ENCODE measurements at regions not wholly inside any gene's neighbourhood (a gene's known extent, or its start where the extent isn't known, plus 50 kb on each side); places are given as distances from the start of the nearest gene placed in this dataset.

DNA sequence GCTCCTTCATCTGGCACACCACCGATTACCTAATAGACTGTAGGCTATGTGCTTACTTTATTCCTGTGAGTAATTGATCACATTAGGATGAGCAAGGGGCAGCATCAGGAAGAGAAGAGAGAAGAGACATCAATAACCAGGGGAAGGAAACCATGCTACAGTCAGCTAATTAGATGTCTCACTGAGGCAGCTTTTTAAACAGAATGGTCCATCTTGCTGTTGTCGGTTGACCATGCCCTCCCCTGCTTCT lies 278.4 kb downstream of the RPLP1 start:
- TF ChIP-seq, protein P1, sequence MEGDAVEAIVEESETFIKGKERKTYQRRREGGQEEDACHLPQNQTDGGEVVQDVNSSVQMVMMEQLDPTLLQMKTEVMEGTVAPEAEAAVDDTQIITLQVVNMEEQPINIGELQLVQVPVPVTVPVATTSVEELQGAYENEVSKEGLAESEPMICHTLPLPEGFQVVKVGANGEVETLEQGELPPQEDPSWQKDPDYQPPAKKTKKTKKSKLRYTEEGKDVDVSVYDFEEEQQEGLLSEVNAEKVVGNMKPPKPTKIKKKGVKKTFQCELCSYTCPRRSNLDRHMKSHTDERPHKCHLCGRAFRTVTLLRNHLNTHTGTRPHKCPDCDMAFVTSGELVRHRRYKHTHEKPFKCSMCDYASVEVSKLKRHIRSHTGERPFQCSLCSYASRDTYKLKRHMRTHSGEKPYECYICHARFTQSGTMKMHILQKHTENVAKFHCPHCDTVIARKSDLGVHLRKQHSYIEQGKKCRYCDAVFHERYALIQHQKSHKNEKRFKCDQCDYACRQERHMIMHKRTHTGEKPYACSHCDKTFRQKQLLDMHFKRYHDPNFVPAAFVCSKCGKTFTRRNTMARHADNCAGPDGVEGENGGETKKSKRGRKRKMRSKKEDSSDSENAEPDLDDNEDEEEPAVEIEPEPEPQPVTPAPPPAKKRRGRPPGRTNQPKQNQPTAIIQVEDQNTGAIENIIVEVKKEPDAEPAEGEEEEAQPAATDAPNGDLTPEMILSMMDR (IDR thresholded peaks at IDR 0.05) = no peak
- TF ChIP-seq POLR2AphosphoS5 (IDR thresholded peaks at IDR 0.05) (no peak), POLR2A (IDR thresholded peaks at IDR 0.05) (no peak)
- intact Hi-C loops (cut with DNase I; ENCODE audit: low total_unique reads) = no loop called here
- H3K4me1 ChIP-seq = no peaks in the 10 kb centered on the region

DNA sequence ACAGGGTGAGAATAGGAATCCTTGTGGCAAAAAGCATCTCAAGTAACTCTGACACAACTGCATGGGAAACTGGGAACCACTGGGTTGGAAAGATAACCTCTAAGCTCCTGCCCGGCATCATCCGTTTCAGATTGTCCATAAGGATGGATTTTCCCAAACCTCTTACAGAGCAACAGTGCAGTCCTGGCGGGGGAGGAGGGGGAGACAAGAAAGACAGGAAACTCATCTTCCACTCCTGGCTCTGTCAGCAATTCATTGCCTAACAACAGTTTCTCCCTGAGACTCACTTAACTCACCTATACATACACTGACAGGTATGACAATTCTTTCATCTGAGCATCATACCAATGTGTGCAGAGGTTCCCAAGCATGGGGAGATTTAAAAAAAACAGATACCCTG lies 279.0 kb downstream of the RPLP1 start:
- no peak for DNase-seq (ENCODE audit: low spot score in 2 of 2)
- Histone ChIP-seq H3K4me3 (no peak overlapping the region), H3K9me3 (no peaks in the 10 kb centered on the region), H3K4me1 (no peaks in the 10 kb centered on the region), H3K27me3 (no peaks in the 10 kb centered on the region), H3K27ac (no peak overlapping the region), H3K36me3 (no peaks in the 10 kb centered on the region)
- intact Hi-C loops (cut with DNase I; ENCODE audit: low total_unique reads) = no loop called here
- TF ChIP-seq POLR2AphosphoS5 (IDR thresholded peaks at IDR 0.05) (no peak), POLR2A (IDR thresholded peaks at IDR 0.05) (no peak)
- TF ChIP-seq, protein P1 (IDR thresholded peaks at IDR 0.05) = no peak

More for the DNA sequence above, 278.4 kb downstream of the RPLP1 start:
- Histone ChIP-seq H3K4me3 (no peak overlapping the region), H3K27ac (no peak overlapping the region), H3K27me3 (no peaks in the 10 kb centered on the region), H3K36me3 (no peaks in the 10 kb centered on the region), H3K9me3 (no peaks in the 10 kb centered on the region)
- DNase-seq (ENCODE audit: low spot score in 2 of 2) = no peak

DNA sequence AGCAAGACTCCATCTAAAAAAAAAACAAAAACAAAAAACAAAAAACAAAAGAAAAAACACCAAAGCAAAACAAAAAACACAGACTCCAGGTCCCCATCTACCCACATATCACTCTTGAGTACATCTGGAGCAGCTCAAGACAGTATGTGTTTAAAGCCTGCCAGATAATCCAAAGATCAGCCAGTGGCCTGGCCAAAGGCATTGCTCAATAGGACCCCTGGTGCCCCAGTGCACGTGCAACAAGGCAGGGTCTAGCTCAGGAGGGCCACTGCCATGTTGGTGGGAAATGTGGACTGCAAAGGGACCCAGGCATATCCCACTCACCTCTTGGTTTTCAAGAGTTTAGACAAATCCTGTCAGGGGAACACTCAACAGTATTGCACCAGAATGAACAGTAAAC lies 279.5 kb downstream of the RPLP1 start:
- H3K27me3 ChIP-seq = no peaks in the 10 kb centered on the region
- no peaks in the 10 kb centered on the region for H3K4me1 ChIP-seq
- H3K4me3 ChIP-seq = no peak overlapping the region
- H3K27ac ChIP-seq = no peak overlapping the region
- DNase-seq (ENCODE audit: low spot score in 2 of 2) = no peak
- intact Hi-C loops (cut with DNase I; ENCODE audit: low total_unique reads) = no loop called here
- H3K36me3 ChIP-seq = no peaks in the 10 kb centered on the region
- no peaks in the 10 kb centered on the region for H3K9me3 ChIP-seq
- no peak for TF ChIP-seq POLR2AphosphoS5 (IDR thresholded peaks at IDR 0.05)

DNA sequence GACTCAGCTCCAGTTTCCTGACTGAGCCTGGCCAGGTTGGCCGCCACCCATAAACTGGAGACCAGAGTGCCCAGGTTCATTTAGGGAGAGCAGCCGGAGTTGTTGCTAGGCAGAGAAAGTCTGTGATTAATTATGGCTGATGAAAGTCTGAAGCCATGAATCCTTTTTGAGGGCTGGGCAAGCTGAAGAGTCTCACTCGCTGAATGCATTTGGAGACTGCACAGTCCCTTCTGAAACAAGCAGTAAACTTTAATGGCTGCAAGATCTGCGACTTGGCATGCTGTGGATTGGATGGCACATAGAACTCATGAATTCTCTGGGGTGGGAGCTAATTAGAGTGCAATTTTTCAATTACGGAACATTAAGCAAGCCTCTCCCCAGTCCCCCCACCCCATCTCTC lies 282.1 kb downstream of the RPLP1 start:
- Histone ChIP-seq H3K36me3 (no peaks in the 10 kb centered on the region), H3K4me3 (no peak overlapping the region), H3K27me3 (no peaks in the 10 kb centered on the region), H3K9me3 (no peaks in the 10 kb centered on the region), H3K4me1 (no peaks in the 10 kb centered on the region), H3K27ac (no peak overlapping the region)
- TF ChIP-seq, protein P1 (IDR thresholded peaks at IDR 0.05) = no peak
- TF ChIP-seq POLR2A (IDR thresholded peaks at IDR 0.05) = no peak
- no peak for TF ChIP-seq POLR2AphosphoS5 (IDR thresholded peaks at IDR 0.05)
- intact Hi-C loops (cut with DNase I; ENCODE audit: low total_unique reads) = no loop called here
- no peak for DNase-seq (ENCODE audit: low spot score in 2 of 2)

DNA sequence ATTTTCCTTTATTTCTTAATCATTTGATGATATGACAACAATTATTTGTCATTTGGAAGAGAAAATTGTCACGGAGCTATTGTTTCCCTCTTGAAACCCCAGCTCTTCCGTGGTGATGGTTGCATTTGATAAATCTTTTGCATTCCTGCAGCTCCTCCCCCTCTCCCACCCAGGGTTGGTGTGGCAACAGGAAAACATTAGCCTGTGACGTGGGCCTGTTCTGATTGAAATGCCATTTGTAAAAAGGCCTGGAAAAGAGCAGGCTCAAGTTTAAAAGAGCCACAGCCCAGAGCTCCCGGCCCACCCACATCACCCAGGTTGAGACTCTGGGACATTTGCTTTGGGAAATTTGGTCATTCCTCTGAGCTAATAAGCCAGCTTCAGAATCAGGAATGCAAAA lies 282.5 kb downstream of the RPLP1 start:
- Histone ChIP-seq H3K27me3 (no peaks in the 10 kb centered on the region), H3K36me3 (no peaks in the 10 kb centered on the region), H3K4me3 (no peak overlapping the region), H3K9me3 (no peaks in the 10 kb centered on the region), H3K27ac (no peak overlapping the region), H3K4me1 (no peaks in the 10 kb centered on the region)
- no peak for TF ChIP-seq POLR2A (IDR thresholded peaks at IDR 0.05)
- intact Hi-C loops (cut with DNase I; ENCODE audit: low total_unique reads) = no loop called here
- no peak for DNase-seq (ENCODE audit: low spot score in 2 of 2)

DNA sequence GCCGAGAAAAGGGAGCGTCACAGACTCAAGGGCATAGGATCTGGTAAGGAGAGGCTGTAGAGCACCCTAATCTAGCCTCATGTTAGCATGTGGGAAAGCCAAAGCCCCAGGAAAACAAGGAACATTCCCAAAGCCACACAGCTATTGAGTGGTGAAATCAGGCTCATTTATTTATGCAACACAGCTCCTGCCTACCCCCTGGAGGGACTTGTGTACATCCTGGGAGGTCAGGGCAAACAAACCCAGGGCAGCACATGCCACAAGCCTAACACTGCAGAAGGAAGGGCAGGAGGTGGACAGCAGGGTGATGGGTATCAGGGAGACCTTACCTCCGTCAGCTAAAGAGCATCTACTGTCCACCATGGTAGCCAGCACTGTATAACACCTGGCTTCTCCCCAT lies 283.5 kb downstream of the RPLP1 start:
- Histone ChIP-seq H3K27me3 (no peaks in the 10 kb centered on the region), H3K36me3 (no peaks in the 10 kb centered on the region), H3K27ac (no peak overlapping the region), H3K4me3 (no peak overlapping the region), H3K4me1 (no peaks in the 10 kb centered on the region), H3K9me3 (peaks cover 0 to 9% of the 10 kb centered on the region in 2 donors)
- no peak for DNase-seq (ENCODE audit: low spot score in 2 of 2)
- intact Hi-C loops (cut with DNase I; ENCODE audit: low total_unique reads) = no loop called here
- TF ChIP-seq POLR2A (IDR thresholded peaks at IDR 0.05) (no peak), POLR2AphosphoS5 (IDR thresholded peaks at IDR 0.05) (no peak)
- TF ChIP-seq, protein P1 (IDR thresholded peaks at IDR 0.05) = no peak
